Activated CD8-positive, alpha-beta memory T cell treated with anti-CD3 and anti-CD28 coated beads for 48 hours (primary cell): ENCODE measurements at regions not wholly inside any gene's neighbourhood (a gene's known extent, or its start where the extent isn't known, plus 50 kb on each side); places are given as distances from the start of the nearest gene placed in this dataset.
A peak's percentile ranks its signal among the peaks of the same experiment; 100 is the strongest.

Experiments used
- DNase-seq, 3 experiments: peaks; one replicate each; pipeline ENCODE4 v3.0.0-alpha.2; 2020; ENCODE audit warnings: low read depth in 2 of 3, low spot score in 2 of 3

GRCh38 chr9:68644831-68645230 lies 60.2 kb upstream of the PIP5K1B start:
- DNase-seq: no peak

DNA sequence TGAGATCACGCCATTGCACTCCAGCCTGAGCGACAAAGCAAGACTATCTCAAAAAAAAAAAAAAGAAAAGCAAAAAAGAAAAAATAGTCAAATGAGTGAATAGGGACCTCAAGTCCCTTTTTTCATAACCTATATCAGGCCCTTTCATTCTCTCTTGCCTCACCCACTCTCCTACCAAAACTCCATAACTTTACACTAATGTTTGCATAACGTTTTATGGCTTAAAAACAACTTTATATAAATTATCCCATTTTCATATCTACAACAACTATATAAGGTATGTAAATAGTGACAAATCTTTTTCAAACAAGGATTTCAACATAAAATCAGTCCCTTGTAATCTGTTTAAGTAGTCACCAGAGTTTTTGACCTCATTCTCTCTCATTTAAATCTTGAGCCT lies 56.9 kb upstream of the PIP5K1B start:
- no peak for DNase-seq

GRCh38 chr9:68648971-68649370 lies 56.1 kb upstream of the PIP5K1B start:
- DNase-seq: no peak

DNA sequence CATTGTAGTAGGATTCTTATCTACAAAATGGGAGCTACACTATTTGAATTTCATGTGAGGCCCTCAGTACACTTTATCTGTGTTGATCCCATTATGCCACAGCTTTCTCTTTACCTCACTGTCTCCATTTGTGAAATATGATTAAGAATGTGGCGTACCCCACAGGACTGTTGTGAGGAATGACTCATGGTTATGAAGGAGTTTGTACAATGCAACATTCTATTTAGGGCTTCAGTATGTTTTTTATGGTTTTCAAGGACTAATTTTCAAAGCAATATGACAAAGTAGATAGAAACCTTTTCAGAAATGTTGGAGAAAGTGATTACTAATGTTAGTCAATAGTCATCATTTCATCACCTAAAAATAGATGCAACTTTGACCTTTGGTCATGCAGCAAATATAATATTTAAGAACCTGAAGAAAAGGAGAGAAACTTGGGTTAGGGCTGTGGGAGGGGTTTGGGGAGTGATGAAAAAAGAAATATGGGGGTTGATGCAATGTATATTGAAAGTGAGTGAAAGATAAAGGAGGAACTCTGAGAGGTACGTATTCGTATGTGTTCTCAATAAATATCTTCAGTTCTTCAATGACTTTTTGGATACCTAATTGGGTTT lies 53.7 kb upstream of the PIP5K1B start:
- no peak for DNase-seq

DNA sequence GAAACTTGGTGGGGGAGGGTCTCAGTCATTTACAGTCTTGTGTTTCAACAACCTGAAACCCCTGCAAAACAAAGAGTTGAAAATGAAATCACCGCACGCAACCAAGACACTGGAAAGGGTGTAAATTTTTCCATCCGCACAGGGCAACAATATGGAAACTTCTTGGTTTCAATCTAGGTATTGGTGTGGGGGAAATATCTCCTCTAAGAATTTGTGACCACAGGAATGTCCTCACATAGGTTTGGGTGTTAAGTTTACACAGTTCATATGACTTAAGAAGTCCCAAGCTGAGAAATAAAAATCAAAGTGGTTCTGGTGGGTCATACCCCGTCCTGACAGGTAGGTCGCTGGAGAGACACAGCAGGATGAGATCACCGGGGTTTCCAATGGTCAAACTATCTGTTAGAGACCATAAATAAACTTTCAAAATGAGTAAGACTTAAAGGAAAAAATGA lies 51.9 kb upstream of the PIP5K1B start:
- peak in 2 of 3 experiments; percentile 9 for DNase-seq

DNA sequence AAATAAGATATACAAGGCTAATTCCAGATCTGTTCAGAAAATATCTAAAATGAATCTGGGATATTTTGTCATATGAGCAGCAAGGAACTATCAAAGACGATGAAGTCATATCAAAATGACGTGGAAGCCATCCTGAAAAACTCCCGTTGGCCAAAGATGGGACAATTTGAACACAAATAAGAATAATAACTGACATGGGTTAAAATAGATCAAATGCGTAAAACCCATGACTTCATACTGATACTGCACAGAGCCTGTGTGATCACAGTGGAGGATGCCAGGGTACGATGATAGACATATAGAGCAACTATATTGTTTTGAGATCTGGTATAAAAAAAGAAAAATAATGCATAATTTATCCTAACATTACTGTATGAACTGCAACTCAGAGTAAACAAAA lies 51.0 kb upstream of the PIP5K1B start:
- DNase-seq: no peak
